HCT116 (cell line): ENCODE measurements at regions not wholly inside any gene's neighbourhood (a gene's known extent, or its start where the extent isn't known, plus 50 kb on each side); places are given as distances from the start of the nearest gene placed in this dataset.

Experiments
- CBX3 ChIP-seq: IDR thresholded peaks from 2 replicates; pipeline ENCODE4 v1.6.1; 2012; ENCODE audit warnings: low read depth
- CEBPB ChIP-seq: IDR thresholded peaks from 2 replicates; pipeline ENCODE4 v1.6.1; 2012; ENCODE audit warnings: low read depth
- EGR1 ChIP-seq: IDR thresholded peaks from 2 replicates; pipeline ENCODE4 v1.6.1; 2012; ENCODE audit warnings: low read depth
- EZH2 ChIP-seq: fragments of 200-600 bp; sonication (generic); IDR thresholded peaks from 2 replicates; pipeline ENCODE4 v1.6.1; 2017; ENCODE audit warnings: antibody characterized with exemption, mixed run types
- EZH2phosphoT487 ChIP-seq: fragments of 200-600 bp; IDR thresholded peaks from 2 replicates; pipeline ENCODE4 v1.6.1; 2018; ENCODE audit warnings: antibody characterized with exemption, borderline replicate concordance
- FOSL1 ChIP-seq: IDR thresholded peaks from 2 replicates; pipeline ENCODE4 v1.6.1; 2012; ENCODE audit warnings: low read depth
- MAX ChIP-seq: IDR thresholded peaks from 2 replicates; pipeline ENCODE4 v1.6.1; 2012
- POLR2A ChIP-seq: IDR thresholded peaks from 2 replicates; pipeline ENCODE4 v1.7.0; 2011; ENCODE audit warnings: borderline replicate concordance; ENCODE audit not compliant: insufficient read depth, insufficient read length; ENCODE audit errors: extremely low read depth
- POLR2AphosphoS5 ChIP-seq: IDR thresholded peaks from 2 replicates; pipeline ENCODE4 v1.6.1; 2011; ENCODE audit warnings: mild to moderate bottlenecking, low read depth, low read length, moderate library complexity
- SP1 ChIP-seq: IDR thresholded peaks from 2 replicates; pipeline ENCODE4 v1.6.1; 2012; ENCODE audit warnings: low read depth
- YY1 ChIP-seq: IDR thresholded peaks from 2 replicates; pipeline ENCODE4 v1.6.1; 2011; ENCODE audit warnings: low read length, low read depth, moderate library complexity, mild to moderate bottlenecking; ENCODE audit not compliant: insufficient replicate concordance; ENCODE audit errors: extremely low read depth
- ZFX ChIP-seq: fragments of 450-650 bp; IDR thresholded peaks from 2 replicates; pipeline ENCODE4 v1.6.1; 2017
- TF ChIP-seq, protein P1 (sequence below), 3 experiments: fragments of 200-600 bp in 1 of 3; sonication (generic) in 1 of 3; IDR thresholded peaks in 2 of 3; conservative IDR thresholded peaks in 1 of 3; 2 replicates each; pipeline ENCODE4 v1.5.1; 2012 to 2017; ENCODE audit warnings: low read depth in 2 of 3, low read length in 2 of 3, antibody characterized with exemption in 1 of 3, borderline replicate concordance in 1 of 3, control low read depth in 1 of 3, mild to moderate bottlenecking in 1 of 3, mixed read lengths in 1 of 3, mixed run types in 1 of 3, moderate library complexity in 1 of 3; ENCODE audit not compliant: insufficient read depth in 1 of 3
- TF ChIP-seq, protein P2 (sequence below): IDR thresholded peaks from 2 replicates; pipeline ENCODE4 v1.6.1; 2012; ENCODE audit warnings: low read depth

- no peak for TF ChIP-seq POLR2A
- TF ChIP-seq, protein P1, sequence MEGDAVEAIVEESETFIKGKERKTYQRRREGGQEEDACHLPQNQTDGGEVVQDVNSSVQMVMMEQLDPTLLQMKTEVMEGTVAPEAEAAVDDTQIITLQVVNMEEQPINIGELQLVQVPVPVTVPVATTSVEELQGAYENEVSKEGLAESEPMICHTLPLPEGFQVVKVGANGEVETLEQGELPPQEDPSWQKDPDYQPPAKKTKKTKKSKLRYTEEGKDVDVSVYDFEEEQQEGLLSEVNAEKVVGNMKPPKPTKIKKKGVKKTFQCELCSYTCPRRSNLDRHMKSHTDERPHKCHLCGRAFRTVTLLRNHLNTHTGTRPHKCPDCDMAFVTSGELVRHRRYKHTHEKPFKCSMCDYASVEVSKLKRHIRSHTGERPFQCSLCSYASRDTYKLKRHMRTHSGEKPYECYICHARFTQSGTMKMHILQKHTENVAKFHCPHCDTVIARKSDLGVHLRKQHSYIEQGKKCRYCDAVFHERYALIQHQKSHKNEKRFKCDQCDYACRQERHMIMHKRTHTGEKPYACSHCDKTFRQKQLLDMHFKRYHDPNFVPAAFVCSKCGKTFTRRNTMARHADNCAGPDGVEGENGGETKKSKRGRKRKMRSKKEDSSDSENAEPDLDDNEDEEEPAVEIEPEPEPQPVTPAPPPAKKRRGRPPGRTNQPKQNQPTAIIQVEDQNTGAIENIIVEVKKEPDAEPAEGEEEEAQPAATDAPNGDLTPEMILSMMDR (IDR thresholded peaks at IDR 0.05 in 2 of 3, conservative IDR thresholded peaks at IDR 0.05 in 1 of 3; ENCODE audit: borderline replicate concordance in 1 of 3, insufficient read depth in 1 of 3, low read depth in 2 of 3, low read length in 2 of 3), result no peak
- no peak for TF ChIP-seq EZH2
- TF ChIP-seq YY1, result no peak
- TF ChIP-seq FOSL1, result no peak
- no peak for TF ChIP-seq SP1
- TF ChIP-seq EZH2phosphoT487, result no peak
- TF ChIP-seq, protein P2, sequence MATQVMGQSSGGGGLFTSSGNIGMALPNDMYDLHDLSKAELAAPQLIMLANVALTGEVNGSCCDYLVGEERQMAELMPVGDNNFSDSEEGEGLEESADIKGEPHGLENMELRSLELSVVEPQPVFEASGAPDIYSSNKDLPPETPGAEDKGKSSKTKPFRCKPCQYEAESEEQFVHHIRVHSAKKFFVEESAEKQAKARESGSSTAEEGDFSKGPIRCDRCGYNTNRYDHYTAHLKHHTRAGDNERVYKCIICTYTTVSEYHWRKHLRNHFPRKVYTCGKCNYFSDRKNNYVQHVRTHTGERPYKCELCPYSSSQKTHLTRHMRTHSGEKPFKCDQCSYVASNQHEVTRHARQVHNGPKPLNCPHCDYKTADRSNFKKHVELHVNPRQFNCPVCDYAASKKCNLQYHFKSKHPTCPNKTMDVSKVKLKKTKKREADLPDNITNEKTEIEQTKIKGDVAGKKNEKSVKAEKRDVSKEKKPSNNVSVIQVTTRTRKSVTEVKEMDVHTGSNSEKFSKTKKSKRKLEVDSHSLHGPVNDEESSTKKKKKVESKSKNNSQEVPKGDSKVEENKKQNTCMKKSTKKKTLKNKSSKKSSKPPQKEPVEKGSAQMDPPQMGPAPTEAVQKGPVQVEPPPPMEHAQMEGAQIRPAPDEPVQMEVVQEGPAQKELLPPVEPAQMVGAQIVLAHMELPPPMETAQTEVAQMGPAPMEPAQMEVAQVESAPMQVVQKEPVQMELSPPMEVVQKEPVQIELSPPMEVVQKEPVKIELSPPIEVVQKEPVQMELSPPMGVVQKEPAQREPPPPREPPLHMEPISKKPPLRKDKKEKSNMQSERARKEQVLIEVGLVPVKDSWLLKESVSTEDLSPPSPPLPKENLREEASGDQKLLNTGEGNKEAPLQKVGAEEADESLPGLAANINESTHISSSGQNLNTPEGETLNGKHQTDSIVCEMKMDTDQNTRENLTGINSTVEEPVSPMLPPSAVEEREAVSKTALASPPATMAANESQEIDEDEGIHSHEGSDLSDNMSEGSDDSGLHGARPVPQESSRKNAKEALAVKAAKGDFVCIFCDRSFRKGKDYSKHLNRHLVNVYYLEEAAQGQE, result no peak
- no peak for TF ChIP-seq CEBPB
- TF ChIP-seq EGR1, result no peak
- no peak for TF ChIP-seq ZFX
- TF ChIP-seq POLR2AphosphoS5, result no peak
- TF ChIP-seq CBX3, result no peak
- TF ChIP-seq MAX, result no peak
These were observed 945.3 kb downstream of the TRIB2 start for GRCh38 chr2:13662055-13662454.
